ENCODE measurements at regions not wholly inside any gene's neighbourhood (a gene's known extent, or its start where the extent isn't known, plus 50 kb on each side); places are given as distances from the start of the nearest gene placed in this dataset.

GRCh38 chr6:133101790-133102189, 139.4 kb upstream of the EYA4 start:
- H3K4me3 ChIP-seq, result no peak overlapping the region
- DNase-seq, result no peak

GRCh38 chr6:133106934-133107333, 134.2 kb upstream of the EYA4 start:
- no peak overlapping the region for H3K4me3 ChIP-seq
- H3K36me3 ChIP-seq, result no peaks in the 10 kb centered on the region
- TF ChIP-seq POLR2AphosphoS5 (IDR thresholded peaks at IDR 0.05), result no peak
- TF ChIP-seq CTCF (IDR thresholded peaks at IDR 0.05 in 8 of 11, conservative IDR thresholded peaks at IDR 0.05 in 3 of 11), result no peak
- no peak for TF ChIP-seq POLR2A (IDR thresholded peaks at IDR 0.05)
- H3K9me3 ChIP-seq, result no peaks in the 10 kb centered on the region
- H3K27ac ChIP-seq, result no peak overlapping the region
- WGBS, 5 donors, result 77 to 93% (median 81%) methylated on average over 2 of the region's 2 CpGs
- intact Hi-C loops (cut with DNase I; ENCODE audit: low total_unique reads), result no loop called here
- H3K27me3 ChIP-seq (replicated peaks in 1 of 7), result no peaks in the 10 kb centered on the region
- no peaks in the 10 kb centered on the region for H3K4me1 ChIP-seq
- DNase-seq, result no peak

More at GRCh38 chr6:133101790-133102189, 139.4 kb upstream of the EYA4 start:
- no peaks in the 10 kb centered on the region for H3K9me3 ChIP-seq
- no peak for TF ChIP-seq POLR2AphosphoS5 (IDR thresholded peaks at IDR 0.05)
- no peak for TF ChIP-seq CTCF (IDR thresholded peaks at IDR 0.05 in 8 of 11, conservative IDR thresholded peaks at IDR 0.05 in 3 of 11)
- no peak for TF ChIP-seq POLR2A (IDR thresholded peaks at IDR 0.05)
- intact Hi-C loops (cut with DNase I; ENCODE audit: low total_unique reads), result no loop called here
- no peaks in the 10 kb centered on the region for H3K36me3 ChIP-seq
- H3K27me3 ChIP-seq (replicated peaks in 1 of 7), result no peaks in the 10 kb centered on the region
- H3K27ac ChIP-seq, result no peak overlapping the region
- H3K4me1 ChIP-seq, result no peaks in the 10 kb centered on the region

GRCh38 chr6:133108419-133108818, 132.7 kb upstream of the EYA4 start:
- DNase-seq, result no peak
- no peaks in the 10 kb centered on the region for H3K27me3 ChIP-seq (replicated peaks in 1 of 7)
- intact Hi-C loops (cut with DNase I; ENCODE audit: low total_unique reads), result no loop called here
- TF ChIP-seq POLR2AphosphoS5 (IDR thresholded peaks at IDR 0.05) (no peak), POLR2A (IDR thresholded peaks at IDR 0.05) (no peak), CTCF (IDR thresholded peaks at IDR 0.05 in 8 of 11, conservative IDR thresholded peaks at IDR 0.05 in 3 of 11) (no peak)
- H3K4me1 ChIP-seq, result no peaks in the 10 kb centered on the region
- H3K36me3 ChIP-seq, result no peaks in the 10 kb centered on the region
- no peak overlapping the region for H3K27ac ChIP-seq
- 36 to 63% (median 48%) methylated on average over 2 of the region's 2 CpGs for WGBS, 5 donors
- H3K9me3 ChIP-seq, result no peaks in the 10 kb centered on the region
- no peak overlapping the region for H3K4me3 ChIP-seq

- H3K4me3 ChIP-seq, result no peak overlapping the region
- peaks cover 0 to 29% (median 22%) of the 10 kb centered on the region in 8 donors for H3K9me3 ChIP-seq
- TF ChIP-seq CTCF (IDR thresholded peaks at IDR 0.05 in 8 of 11, conservative IDR thresholded peaks at IDR 0.05 in 3 of 11) (no peak), POLR2AphosphoS5 (IDR thresholded peaks at IDR 0.05) (no peak), POLR2A (IDR thresholded peaks at IDR 0.05) (no peak)
- H3K4me1 ChIP-seq, result no peaks in the 10 kb centered on the region
- WGBS, 5 donors, result 57 to 85% (median 79%) methylated on average over 1 of the region's 1 CpG
- intact Hi-C loops (cut with DNase I; ENCODE audit: low total_unique reads), result no loop called here
- DNase-seq, result no peak
- H3K27ac ChIP-seq, result no peak overlapping the region
- H3K36me3 ChIP-seq, result no peaks in the 10 kb centered on the region
- H3K27me3 ChIP-seq (replicated peaks in 1 of 7), result no peaks in the 10 kb centered on the region
Measured at GRCh38 chr6:133114973-133115372, 126.2 kb upstream of the EYA4 start.

Measured in spleen (tissue), 11 donors.